ENCODE measurements at regions not wholly inside any gene's neighbourhood (a gene's known extent, or its start where the extent isn't known, plus 50 kb on each side); places are given as distances from the start of the nearest gene placed in this dataset.

DNA sequence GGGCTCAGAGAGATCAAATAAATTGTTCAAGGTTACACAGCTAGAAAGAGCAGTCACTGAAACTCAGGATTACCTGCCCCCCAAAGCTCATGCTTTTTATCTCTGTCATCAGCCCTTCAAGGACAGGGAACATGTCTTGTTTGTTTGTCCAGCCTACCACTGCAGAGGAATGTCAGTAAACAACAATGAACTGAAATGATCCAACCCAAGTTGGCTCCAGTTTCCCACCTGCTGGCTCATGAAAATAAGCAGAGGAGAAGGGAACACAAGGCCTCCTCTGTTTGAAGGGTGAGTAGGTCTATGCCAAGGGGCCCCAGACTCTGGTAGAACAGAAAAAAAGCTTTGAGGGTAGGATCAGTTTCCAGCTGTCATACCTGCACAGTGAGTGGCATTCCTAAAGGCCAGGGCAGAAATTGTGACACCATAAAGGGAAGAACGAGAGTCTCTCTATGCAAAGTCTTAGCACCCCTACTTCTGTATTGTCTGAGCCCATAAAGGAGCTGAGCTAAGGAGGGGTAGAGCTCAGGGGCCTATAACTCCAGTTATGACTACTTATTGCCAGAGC lies 115.2 kb downstream of the TRIM36 start:
- ChIA-PET POLR2A (ENCODE audit: low non-redundant PET) (no interaction called here), CTCF (interaction anchor here (0.6 kb wide), 1 partner anchor 16 kb away, joined by 3 read pairs; no protein-coding TSS in a partner anchor)
- no peak for DNase-seq (ENCODE audit: low spot score)
- H3K27ac ChIP-seq, result no peak overlapping the region
- TF ChIP-seq, protein P1, sequence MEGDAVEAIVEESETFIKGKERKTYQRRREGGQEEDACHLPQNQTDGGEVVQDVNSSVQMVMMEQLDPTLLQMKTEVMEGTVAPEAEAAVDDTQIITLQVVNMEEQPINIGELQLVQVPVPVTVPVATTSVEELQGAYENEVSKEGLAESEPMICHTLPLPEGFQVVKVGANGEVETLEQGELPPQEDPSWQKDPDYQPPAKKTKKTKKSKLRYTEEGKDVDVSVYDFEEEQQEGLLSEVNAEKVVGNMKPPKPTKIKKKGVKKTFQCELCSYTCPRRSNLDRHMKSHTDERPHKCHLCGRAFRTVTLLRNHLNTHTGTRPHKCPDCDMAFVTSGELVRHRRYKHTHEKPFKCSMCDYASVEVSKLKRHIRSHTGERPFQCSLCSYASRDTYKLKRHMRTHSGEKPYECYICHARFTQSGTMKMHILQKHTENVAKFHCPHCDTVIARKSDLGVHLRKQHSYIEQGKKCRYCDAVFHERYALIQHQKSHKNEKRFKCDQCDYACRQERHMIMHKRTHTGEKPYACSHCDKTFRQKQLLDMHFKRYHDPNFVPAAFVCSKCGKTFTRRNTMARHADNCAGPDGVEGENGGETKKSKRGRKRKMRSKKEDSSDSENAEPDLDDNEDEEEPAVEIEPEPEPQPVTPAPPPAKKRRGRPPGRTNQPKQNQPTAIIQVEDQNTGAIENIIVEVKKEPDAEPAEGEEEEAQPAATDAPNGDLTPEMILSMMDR (conservative IDR thresholded peaks at IDR 0.05; ENCODE audit: low read depth), result no peak

GRCh38 chr5:115052948-115053347 lies 116.8 kb downstream of the TRIM36 start:
- CTCF ChIA-PET, result no interaction called here
- DNase-seq (ENCODE audit: low spot score), result no peak

DNA sequence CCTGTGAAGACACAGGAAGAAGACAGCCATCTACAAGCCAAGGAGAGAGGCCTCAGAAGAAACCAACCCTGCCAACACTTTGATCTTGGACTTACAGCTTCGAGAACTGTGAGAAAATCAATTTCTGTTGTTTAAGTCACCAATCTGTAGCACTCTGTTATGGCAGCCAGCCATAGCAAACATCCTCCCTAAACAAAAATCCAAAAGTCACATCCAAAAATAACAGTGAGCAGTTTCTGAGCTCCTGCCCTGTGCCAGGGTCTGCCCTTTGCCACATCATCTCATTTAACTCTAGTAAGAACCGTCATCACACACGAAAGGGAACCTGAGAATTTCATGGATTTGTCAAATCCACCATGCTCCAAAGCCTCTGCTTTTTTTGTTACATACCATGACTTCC lies 118.8 kb downstream of the TRIM36 start:
- TF ChIP-seq, protein P1 (conservative IDR thresholded peaks at IDR 0.05; ENCODE audit: low read depth), result no peak
- DNase-seq (ENCODE audit: low spot score), result no peak
- no peak overlapping the region for H3K27ac ChIP-seq
- POLR2A ChIA-PET (ENCODE audit: low non-redundant PET), result no interaction called here
- CTCF ChIA-PET, result interaction anchor here (0.7 kb wide), 1 partner anchor 220 kb away, joined by 3 read pairs; no protein-coding TSS in a partner anchor

More at GRCh38 chr5:115052948-115053347, 116.8 kb downstream of the TRIM36 start:
- H3K27ac ChIP-seq, result no peak overlapping the region
- TF ChIP-seq, protein P1 (conservative IDR thresholded peaks at IDR 0.05; ENCODE audit: low read depth), result no peak
- POLR2A ChIA-PET (ENCODE audit: low non-redundant PET), result no interaction called here

GRCh38 chr5:115033861-115034260 lies 135.8 kb downstream of the TRIM36 start:
- TF ChIP-seq, protein P1 (conservative IDR thresholded peaks at IDR 0.05; ENCODE audit: low read depth), result no peak
- DNase-seq (ENCODE audit: low spot score), result no peak
- ChIA-PET CTCF (interaction anchor here (0.6 kb wide), 1 partner anchor 477 kb away, joined by 3 read pairs; no protein-coding TSS in a partner anchor), POLR2A (ENCODE audit: low non-redundant PET) (no interaction called here)
- no peak overlapping the region for H3K27ac ChIP-seq

- DNase-seq (ENCODE audit: low spot score), result no peak
- H3K27ac ChIP-seq, result no peak overlapping the region
- CTCF ChIA-PET, result interaction anchor here (0.6 kb wide), 1 partner anchor 9 kb away, joined by 5 read pairs; no protein-coding TSS in a partner anchor
- TF ChIP-seq, protein P1 (conservative IDR thresholded peaks at IDR 0.05; ENCODE audit: low read depth), result no peak
- POLR2A ChIA-PET (ENCODE audit: low non-redundant PET), result no interaction called here
Observed at GRCh38 chr5:115028557-115028956, 141.2 kb downstream of the TRIM36 start.

GRCh38 chr5:115024922-115025321 lies 144.8 kb downstream of the TRIM36 start:
- no peak for DNase-seq (ENCODE audit: low spot score)
- TF ChIP-seq, protein P1 (conservative IDR thresholded peaks at IDR 0.05; ENCODE audit: low read depth), result no peak
- H3K27ac ChIP-seq, result no peak overlapping the region
- ChIA-PET POLR2A (ENCODE audit: low non-redundant PET) (no interaction called here), CTCF (no interaction called here)
